ENCODE measurements at regions not wholly inside any gene's neighbourhood (a gene's known extent, or its start where the extent isn't known, plus 50 kb on each side); places are given as distances from the start of the nearest gene placed in this dataset.
"Not testable (repeated sequence)": the region's sequence is repeated elsewhere in the genome, so short reads cannot be mapped to it uniquely, and the experiment has no call there.

DNA sequence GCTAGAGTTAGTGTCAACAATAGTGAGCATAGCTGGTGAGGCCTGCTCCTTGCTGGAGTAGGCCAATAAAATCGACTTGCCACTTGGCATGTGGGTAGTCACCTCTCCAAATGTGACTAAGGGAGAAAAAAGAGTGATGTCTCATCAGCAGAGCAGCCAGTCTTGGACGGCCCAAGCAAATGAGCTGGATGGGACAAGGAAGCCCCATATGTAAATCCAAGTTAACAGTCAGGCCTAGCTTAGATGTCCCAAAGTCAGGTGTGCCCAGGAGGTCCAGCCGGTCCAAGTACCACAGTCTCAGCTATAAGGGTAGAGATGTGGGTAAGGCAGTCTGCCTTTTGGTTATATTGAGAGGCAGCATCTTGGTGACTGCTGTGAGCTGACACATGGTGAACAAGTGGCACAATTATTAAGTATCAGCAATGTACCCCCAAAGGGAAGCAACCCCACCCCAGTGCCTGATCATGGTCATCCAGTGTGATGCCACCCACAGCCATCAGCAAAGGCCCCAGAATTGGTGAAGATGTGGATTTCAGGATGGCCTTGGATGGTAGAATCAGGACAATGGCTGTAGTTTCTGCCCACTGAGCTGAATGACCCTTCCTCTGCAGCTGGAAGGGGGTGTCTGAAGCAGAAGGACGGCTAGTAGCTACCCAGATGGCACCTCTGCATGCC is 83.4 kb downstream of the TNFRSF13B start:
- DNase-seq (ENCODE audit: extremely low spot score), result no peak
- ChIA-PET CTCF (interaction anchor here (1.2 to 1.5 kb wide), 2 partner anchors 11 to 608 kb away, joined by 3 read pairs; no protein-coding TSS in a partner anchor), POLR2A (no interaction called here)
- TF ChIP-seq, protein P1, sequence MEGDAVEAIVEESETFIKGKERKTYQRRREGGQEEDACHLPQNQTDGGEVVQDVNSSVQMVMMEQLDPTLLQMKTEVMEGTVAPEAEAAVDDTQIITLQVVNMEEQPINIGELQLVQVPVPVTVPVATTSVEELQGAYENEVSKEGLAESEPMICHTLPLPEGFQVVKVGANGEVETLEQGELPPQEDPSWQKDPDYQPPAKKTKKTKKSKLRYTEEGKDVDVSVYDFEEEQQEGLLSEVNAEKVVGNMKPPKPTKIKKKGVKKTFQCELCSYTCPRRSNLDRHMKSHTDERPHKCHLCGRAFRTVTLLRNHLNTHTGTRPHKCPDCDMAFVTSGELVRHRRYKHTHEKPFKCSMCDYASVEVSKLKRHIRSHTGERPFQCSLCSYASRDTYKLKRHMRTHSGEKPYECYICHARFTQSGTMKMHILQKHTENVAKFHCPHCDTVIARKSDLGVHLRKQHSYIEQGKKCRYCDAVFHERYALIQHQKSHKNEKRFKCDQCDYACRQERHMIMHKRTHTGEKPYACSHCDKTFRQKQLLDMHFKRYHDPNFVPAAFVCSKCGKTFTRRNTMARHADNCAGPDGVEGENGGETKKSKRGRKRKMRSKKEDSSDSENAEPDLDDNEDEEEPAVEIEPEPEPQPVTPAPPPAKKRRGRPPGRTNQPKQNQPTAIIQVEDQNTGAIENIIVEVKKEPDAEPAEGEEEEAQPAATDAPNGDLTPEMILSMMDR (IDR thresholded peaks at IDR 0.05; ENCODE audit: control extremely low read depth, extremely low read depth, low read depth, missing control alignments), result no peak

- ChIA-PET POLR2A (no interaction called here), CTCF (interaction anchor here (1.5 kb wide), 1 partner anchor 12 kb away, joined by 3 read pairs; no protein-coding TSS in a partner anchor)
- TF ChIP-seq, protein P1 (IDR thresholded peaks at IDR 0.05; ENCODE audit: control extremely low read depth, extremely low read depth, low read depth, missing control alignments), result no peak
- no peak for DNase-seq (ENCODE audit: extremely low spot score)
Observed at GRCh38 chr17:16887523-16888095, 84.3 kb downstream of the TNFRSF13B start.

DNA sequence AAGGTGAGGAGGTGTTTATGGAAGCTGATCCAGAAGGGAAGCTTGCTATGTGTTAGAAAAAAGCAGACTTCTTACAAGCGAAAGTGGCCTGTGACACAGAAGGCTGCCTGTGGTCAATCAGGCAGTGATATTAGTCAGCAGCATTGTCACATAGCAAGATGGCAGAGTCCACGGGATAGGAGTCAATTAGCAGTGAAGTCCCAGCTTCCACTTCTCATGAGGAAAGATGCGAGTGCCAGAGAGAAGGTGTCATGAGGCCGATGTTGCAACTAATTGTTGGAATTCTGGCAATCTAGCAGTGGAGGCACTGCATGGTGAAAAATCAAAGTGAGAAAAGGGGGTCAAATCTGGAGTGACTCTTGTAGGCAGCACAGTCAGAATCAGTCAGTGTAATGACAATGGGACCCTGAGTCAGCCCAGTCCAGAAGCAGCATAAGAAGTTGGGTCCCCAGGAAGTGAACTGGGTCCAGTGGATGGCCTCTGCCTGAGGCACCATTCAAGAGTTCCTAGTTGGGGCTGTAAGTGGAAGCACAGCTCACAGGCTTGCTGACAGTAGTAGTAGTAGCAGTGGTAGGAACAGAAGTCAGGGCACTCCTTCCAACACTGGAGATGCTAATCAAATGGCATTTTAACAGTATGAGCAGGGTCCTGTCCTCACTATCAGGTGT is 85.1 kb downstream of the TNFRSF13B start:
- DNase-seq (ENCODE audit: extremely low spot score), result no peak
- CTCF ChIA-PET, result interaction anchor here (0.8 to 1.0 kb wide), 2 partner anchors 10 to 13 kb away, joined by 3 to 6 read pairs; no protein-coding TSS in a partner anchor
- POLR2A ChIA-PET, result no interaction called here
- TF ChIP-seq, protein P1 (IDR thresholded peaks at IDR 0.05; ENCODE audit: control extremely low read depth, extremely low read depth, low read depth, missing control alignments), result no peak

DNA sequence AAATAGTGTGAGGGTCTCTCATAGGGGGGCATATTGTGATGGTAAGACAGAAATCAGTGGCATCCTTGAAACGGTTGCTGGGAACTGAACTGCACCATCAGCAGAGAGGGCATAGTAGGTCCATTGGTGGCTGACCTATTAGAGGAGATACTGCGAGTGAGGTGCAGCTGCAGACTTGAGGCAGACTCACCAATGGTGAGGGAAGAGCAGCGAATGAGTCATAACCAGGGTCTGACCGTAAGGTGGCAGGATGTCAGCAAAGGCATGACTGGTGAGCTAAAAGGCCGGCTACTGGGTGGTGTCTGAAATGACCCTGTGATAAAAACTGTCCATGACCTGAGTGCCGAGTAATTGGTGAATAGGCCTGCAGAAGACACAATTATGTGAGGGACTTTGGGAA is 86.7 kb downstream of the TNFRSF13B start:
- CTCF ChIA-PET; POLR2A ChIA-PET; DNase-seq (ENCODE audit: extremely low spot score): not testable (repeated sequence)

DNA sequence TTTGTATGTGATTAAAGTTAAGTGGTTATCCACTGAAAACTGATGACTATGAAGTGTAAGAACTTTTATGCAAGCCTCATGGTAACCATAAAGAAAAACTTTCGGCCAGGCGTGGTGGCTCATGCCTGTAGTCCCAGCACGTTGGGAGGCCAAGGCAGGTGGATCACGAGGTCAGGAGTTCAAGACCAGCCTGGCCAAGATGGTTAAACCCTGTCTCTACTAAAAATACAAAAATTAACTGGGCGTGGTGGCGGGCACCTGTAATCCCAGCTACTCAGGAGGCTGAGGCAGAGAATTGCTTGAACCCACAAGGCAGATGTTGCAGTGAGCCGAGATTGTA is 89.0 kb downstream of the TNFRSF13B start:
- POLR2A ChIA-PET; DNase-seq (ENCODE audit: extremely low spot score); CTCF ChIA-PET: not testable (repeated sequence)

GRCh38 chr17:16882243-16882925 is 89.5 kb downstream of the TNFRSF13B start:
- ChIA-PET CTCF (no interaction called here), POLR2A (no interaction called here)
- TF ChIP-seq, protein P1 (IDR thresholded peaks at IDR 0.05; ENCODE audit: control extremely low read depth, extremely low read depth, low read depth, missing control alignments), result no peak
- no peak for DNase-seq (ENCODE audit: extremely low spot score)

DNA sequence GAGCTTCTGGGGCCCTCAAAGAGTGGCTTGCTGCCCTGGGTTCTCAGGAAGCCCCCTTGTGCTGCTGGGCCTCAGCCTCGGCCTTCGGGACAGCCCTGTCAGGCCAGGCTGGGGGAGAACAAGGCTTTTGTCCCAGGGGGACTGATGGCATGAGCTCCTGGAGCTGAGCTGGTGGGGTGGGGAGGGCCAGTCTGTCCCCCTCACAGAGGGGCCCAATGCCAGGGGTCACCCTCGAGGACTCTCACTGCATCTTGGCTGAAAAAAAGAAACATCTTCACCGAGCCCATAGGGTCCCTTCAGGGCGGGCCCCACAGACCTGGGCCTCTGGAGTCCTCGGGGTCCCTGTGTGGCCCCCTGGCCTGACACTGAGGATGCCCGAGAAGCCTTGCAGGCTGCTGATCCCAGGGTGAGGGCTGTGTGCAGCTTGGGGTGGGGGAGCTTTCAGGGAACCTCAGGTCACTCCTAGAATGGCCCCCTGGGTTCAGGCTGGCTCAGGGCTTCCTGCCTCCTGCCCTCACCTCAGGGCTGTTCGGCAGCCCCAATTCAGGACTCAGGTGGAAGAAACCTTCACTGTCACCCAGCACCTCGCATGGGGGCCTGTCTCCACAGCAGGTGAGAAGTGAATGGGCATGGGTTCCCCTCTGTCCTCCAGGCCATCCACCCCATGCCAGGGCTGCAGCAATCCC is 90.5 kb downstream of the TNFRSF13B start:
- POLR2A ChIA-PET, result no interaction called here
- CTCF ChIA-PET, result no interaction called here

More for the DNA sequence above, 90.5 kb downstream of the TNFRSF13B start:
- no peak for DNase-seq (ENCODE audit: extremely low spot score)
- TF ChIP-seq, protein P1 (IDR thresholded peaks at IDR 0.05; ENCODE audit: control extremely low read depth, extremely low read depth, low read depth, missing control alignments), result no peak
